GM13977 (cell line): ENCODE measurements at regions not wholly inside any gene's neighbourhood (a gene's known extent, or its start where the extent isn't known, plus 50 kb on each side); places are given as distances from the start of the nearest gene placed in this dataset.
"Not testable (repeated sequence)": the region's sequence is repeated elsewhere in the genome, so short reads cannot be mapped to it uniquely, and the experiment has no call there.

Experiments
- DNase-seq: peaks from one replicate; pipeline ENCODE4 v3.0.0; 2012; ENCODE audit warnings: low spot score
- CTCF ChIP-seq: IDR thresholded peaks from 2 replicates; pipeline ENCODE4 v1.5.1; 2012; ENCODE audit warnings: mild to moderate bottlenecking, control low read depth; ENCODE audit not compliant: insufficient read depth; ENCODE audit errors: extremely low read depth, missing control alignments
- in situ Hi-C: fragments of 300-500 bp; cut with MboI; formaldehyde crosslinking; loops from one replicate; pipeline ENCODE4 v1.12.0; 2022; ENCODE audit warnings: low sequenced_read_pairs, low pct_unique_long_range_greater_than_20kb, mixed read lengths, inconsistent platforms; ENCODE audit not compliant: unreplicated experiment

GRCh38 chr2:176997792-176998169 is 214.8 kb upstream of the HNRNPA3 start:
- in situ Hi-C loops = no loop called here
- no peak for TF ChIP-seq CTCF

GRCh38 chr2:176999301-176999700 is 213.3 kb upstream of the HNRNPA3 start:
- DNase-seq = no peak
- in situ Hi-C loops = no loop called here
- no peak for TF ChIP-seq CTCF

More at GRCh38 chr2:176997792-176998169, 214.8 kb upstream of the HNRNPA3 start:
- DNase-seq = no peak

GRCh38 chr2:177000061-177000714 is 212.4 kb upstream of the HNRNPA3 start:
- in situ Hi-C loops = no loop called here
- TF ChIP-seq CTCF = no peak

GRCh38 chr2:177000715-177001072 is 211.9 kb upstream of the HNRNPA3 start:
- DNase-seq = no peak
- no peak for TF ChIP-seq CTCF
- in situ Hi-C loops = no loop called here

More at GRCh38 chr2:177000061-177000714, 212.4 kb upstream of the HNRNPA3 start:
- no peak for DNase-seq

GRCh38 chr2:177001334-177001733 is 211.3 kb upstream of the HNRNPA3 start:
- in situ Hi-C loops = no loop called here
- DNase-seq = no peak

GRCh38 chr2:177002983-177003382 is 209.6 kb upstream of the HNRNPA3 start:
- no peak for TF ChIP-seq CTCF
- in situ Hi-C loops = no loop called here
- no peak for DNase-seq

More at GRCh38 chr2:177001334-177001733, 211.3 kb upstream of the HNRNPA3 start:
- TF ChIP-seq CTCF = no peak

- in situ Hi-C loops, DNase-seq: not testable (repeated sequence)
Observed at GRCh38 chr2:177007726-177008125, 204.9 kb upstream of the HNRNPA3 start.

- DNase-seq, in situ Hi-C loops: not testable (repeated sequence)
Observed at GRCh38 chr2:177008662-177009061, 203.9 kb upstream of the HNRNPA3 start.
